ENCODE measurements at regions not wholly inside any gene's neighbourhood (a gene's known extent, or its start where the extent isn't known, plus 50 kb on each side); places are given as distances from the start of the nearest gene placed in this dataset.
"Not testable (repeated sequence)": the region's sequence is repeated elsewhere in the genome, so short reads cannot be mapped to it uniquely, and the experiment has no call there.

DNA sequence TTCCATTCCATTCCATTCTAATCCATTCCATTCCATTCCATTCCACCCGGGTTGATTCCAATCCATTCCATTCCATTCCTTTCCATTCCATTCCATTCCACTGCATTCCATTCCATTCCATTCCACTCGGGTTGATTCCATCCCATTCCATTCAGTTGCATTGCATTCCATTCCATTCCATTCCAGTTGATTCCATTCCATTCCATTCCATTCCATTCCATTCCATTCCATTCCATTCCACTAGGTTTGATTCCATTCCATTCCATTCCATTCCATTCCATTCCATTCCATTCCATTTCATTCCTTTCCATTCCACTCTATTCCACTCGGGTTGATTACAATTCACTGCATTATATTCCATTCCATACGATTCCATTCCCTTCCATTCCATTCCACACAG lies 1136.9 kb downstream of the RPIA start:
- H3K27me3 ChIP-seq (ENCODE audit: control insufficient read depth, extremely low read depth, insufficient read depth, low read length); H4K20me1 ChIP-seq (ENCODE audit: control insufficient read depth, extremely low read depth, insufficient read depth, low read length); dilution Hi-C loops (cut with MboI; ENCODE audit: extremely low pct_ligation_motif_present, low sequenced_read_pairs); H3K4me3 ChIP-seq (ENCODE audit: control insufficient read depth in 2 of 3, extremely low read depth in 1 of 3, insufficient read depth in 2 of 3, low read depth in 1 of 3, low read length in 3 of 3); H3K4me2 ChIP-seq (ENCODE audit: control insufficient read depth, extremely low read depth, insufficient read depth, low read depth, low read length); H3K27ac ChIP-seq (ENCODE audit: control insufficient read depth, insufficient read depth, low read length); FAIRE-seq; H3K79me2 ChIP-seq (ENCODE audit: control insufficient read depth, insufficient read depth, low read length); H3K4me1 ChIP-seq (ENCODE audit: control insufficient read depth, extremely low read depth, insufficient read depth, low read length); H3K36me3 ChIP-seq (ENCODE audit: control insufficient read depth in 2 of 2, extremely low read depth in 1 of 2, insufficient read depth in 2 of 2, low read length in 2 of 2); DNase-seq (ENCODE audit: low read depth, low spot score); H2AFZ ChIP-seq (ENCODE audit: control insufficient read depth, low read length); H3K9me1 ChIP-seq (ENCODE audit: control insufficient read depth, extremely low read depth, insufficient read depth, low read length); H3K9ac ChIP-seq (ENCODE audit: control insufficient read depth, extremely low read depth, insufficient read depth, low read length): not testable (repeated sequence)
- H3K9me3 ChIP-seq (ENCODE audit: control insufficient read depth, low read depth, low read length) = peaks cover 53% of the 10 kb centered on the region

DNA sequence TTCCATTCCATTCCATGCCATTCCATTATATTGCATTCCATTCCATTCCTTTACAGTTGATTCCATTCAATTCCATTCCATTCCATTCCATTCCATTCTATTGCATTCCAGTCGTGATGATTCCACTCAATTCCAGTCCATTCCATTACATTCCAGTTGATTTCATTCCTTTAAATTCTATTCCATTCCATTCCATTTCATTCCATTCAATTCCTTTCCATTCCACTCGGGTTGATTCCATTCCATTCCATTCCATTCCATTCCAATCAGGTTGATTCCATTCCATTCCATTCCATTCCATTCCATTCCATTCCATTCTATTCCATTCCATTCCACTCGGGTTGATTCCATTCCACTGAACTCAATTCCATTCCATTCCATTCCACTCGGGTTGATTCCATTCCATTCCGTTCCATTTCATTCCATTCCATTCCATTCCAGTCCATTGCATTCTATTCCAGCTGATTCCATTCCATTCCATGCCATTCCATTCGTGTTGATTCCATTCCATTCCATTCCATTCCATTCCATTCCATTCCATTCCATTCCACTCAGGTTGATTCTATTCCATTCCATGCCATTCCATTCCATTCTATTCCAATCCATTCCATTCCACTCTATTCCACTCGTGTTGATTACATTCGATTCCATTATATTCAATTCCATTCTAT lies 1137.6 kb downstream of the RPIA start:
- H4K20me1 ChIP-seq (ENCODE audit: control insufficient read depth, extremely low read depth, insufficient read depth, low read length); H3K4me2 ChIP-seq (ENCODE audit: control insufficient read depth, extremely low read depth, insufficient read depth, low read depth, low read length); H3K27ac ChIP-seq (ENCODE audit: control insufficient read depth, insufficient read depth, low read length); H3K27me3 ChIP-seq (ENCODE audit: control insufficient read depth, extremely low read depth, insufficient read depth, low read length); H3K9ac ChIP-seq (ENCODE audit: control insufficient read depth, extremely low read depth, insufficient read depth, low read length); H2AFZ ChIP-seq (ENCODE audit: control insufficient read depth, low read length); H3K9me1 ChIP-seq (ENCODE audit: control insufficient read depth, extremely low read depth, insufficient read depth, low read length); H3K36me3 ChIP-seq (ENCODE audit: control insufficient read depth in 2 of 2, extremely low read depth in 1 of 2, insufficient read depth in 2 of 2, low read length in 2 of 2); DNase-seq (ENCODE audit: low read depth, low spot score); H3K4me3 ChIP-seq (ENCODE audit: control insufficient read depth in 2 of 3, extremely low read depth in 1 of 3, insufficient read depth in 2 of 3, low read depth in 1 of 3, low read length in 3 of 3); H3K79me2 ChIP-seq (ENCODE audit: control insufficient read depth, insufficient read depth, low read length); H3K4me1 ChIP-seq (ENCODE audit: control insufficient read depth, extremely low read depth, insufficient read depth, low read length); FAIRE-seq; dilution Hi-C loops (cut with MboI; ENCODE audit: extremely low pct_ligation_motif_present, low sequenced_read_pairs): not testable (repeated sequence)
- H3K9me3 ChIP-seq (ENCODE audit: control insufficient read depth, low read depth, low read length) = peaks cover 48% of the 10 kb centered on the region

GRCh38 chr2:89829828-89830227 lies 1138.4 kb downstream of the RPIA start:
- Histone ChIP-seq H3K9ac (ENCODE audit: control insufficient read depth, extremely low read depth, insufficient read depth, low read length) (no peak overlapping the region), H3K27me3 (ENCODE audit: control insufficient read depth, extremely low read depth, insufficient read depth, low read length) (no peaks in the 10 kb centered on the region), H3K4me3 (ENCODE audit: control insufficient read depth in 2 of 3, extremely low read depth in 1 of 3, insufficient read depth in 2 of 3, low read depth in 1 of 3, low read length in 3 of 3) (no peak overlapping the region), H2AFZ (ENCODE audit: control insufficient read depth, low read length) (no peak overlapping the region), H3K4me1 (ENCODE audit: control insufficient read depth, extremely low read depth, insufficient read depth, low read length) (no peaks in the 10 kb centered on the region), H4K20me1 (ENCODE audit: control insufficient read depth, extremely low read depth, insufficient read depth, low read length) (no peaks in the 10 kb centered on the region), H3K79me2 (ENCODE audit: control insufficient read depth, insufficient read depth, low read length) (no peaks in the 10 kb centered on the region), H3K9me3 (ENCODE audit: control insufficient read depth, low read depth, low read length) (peaks cover 48% of the 10 kb centered on the region), H3K4me2 (ENCODE audit: control insufficient read depth, extremely low read depth, insufficient read depth, low read depth, low read length) (no peak overlapping the region), H3K27ac (ENCODE audit: control insufficient read depth, insufficient read depth, low read length) (no peak overlapping the region), H3K9me1 (ENCODE audit: control insufficient read depth, extremely low read depth, insufficient read depth, low read length) (no peaks in the 10 kb centered on the region), H3K36me3 (ENCODE audit: control insufficient read depth in 2 of 2, extremely low read depth in 1 of 2, insufficient read depth in 2 of 2, low read length in 2 of 2) (no peaks in the 10 kb centered on the region)
- dilution Hi-C loops (cut with MboI; ENCODE audit: extremely low pct_ligation_motif_present, low sequenced_read_pairs) = no loop called here
- no peak for DNase-seq (ENCODE audit: low read depth, low spot score)
- TF ChIP-seq, protein P1, sequence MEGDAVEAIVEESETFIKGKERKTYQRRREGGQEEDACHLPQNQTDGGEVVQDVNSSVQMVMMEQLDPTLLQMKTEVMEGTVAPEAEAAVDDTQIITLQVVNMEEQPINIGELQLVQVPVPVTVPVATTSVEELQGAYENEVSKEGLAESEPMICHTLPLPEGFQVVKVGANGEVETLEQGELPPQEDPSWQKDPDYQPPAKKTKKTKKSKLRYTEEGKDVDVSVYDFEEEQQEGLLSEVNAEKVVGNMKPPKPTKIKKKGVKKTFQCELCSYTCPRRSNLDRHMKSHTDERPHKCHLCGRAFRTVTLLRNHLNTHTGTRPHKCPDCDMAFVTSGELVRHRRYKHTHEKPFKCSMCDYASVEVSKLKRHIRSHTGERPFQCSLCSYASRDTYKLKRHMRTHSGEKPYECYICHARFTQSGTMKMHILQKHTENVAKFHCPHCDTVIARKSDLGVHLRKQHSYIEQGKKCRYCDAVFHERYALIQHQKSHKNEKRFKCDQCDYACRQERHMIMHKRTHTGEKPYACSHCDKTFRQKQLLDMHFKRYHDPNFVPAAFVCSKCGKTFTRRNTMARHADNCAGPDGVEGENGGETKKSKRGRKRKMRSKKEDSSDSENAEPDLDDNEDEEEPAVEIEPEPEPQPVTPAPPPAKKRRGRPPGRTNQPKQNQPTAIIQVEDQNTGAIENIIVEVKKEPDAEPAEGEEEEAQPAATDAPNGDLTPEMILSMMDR (optimal IDR thresholded peaks at IDR 0.05 in 1 of 3, IDR thresholded peaks at IDR 0.05 in 1 of 3, conservative IDR thresholded peaks at IDR 0.05 in 1 of 3; ENCODE audit: extremely low read depth in 1 of 3, insufficient read depth in 2 of 3, low read length in 3 of 3) = no peak
- TF ChIP-seq EZH2 (IDR thresholded peaks at IDR 0.05; ENCODE audit: low read length) = no peak
- no peak for FAIRE-seq

GRCh38 chr2:89830341-89831218 lies 1139.1 kb downstream of the RPIA start:
- H3K9ac ChIP-seq (ENCODE audit: control insufficient read depth, extremely low read depth, insufficient read depth, low read length); H4K20me1 ChIP-seq (ENCODE audit: control insufficient read depth, extremely low read depth, insufficient read depth, low read length); H3K4me3 ChIP-seq (ENCODE audit: control insufficient read depth in 2 of 3, extremely low read depth in 1 of 3, insufficient read depth in 2 of 3, low read depth in 1 of 3, low read length in 3 of 3); H3K4me2 ChIP-seq (ENCODE audit: control insufficient read depth, extremely low read depth, insufficient read depth, low read depth, low read length); FAIRE-seq; H3K27ac ChIP-seq (ENCODE audit: control insufficient read depth, insufficient read depth, low read length); H3K27me3 ChIP-seq (ENCODE audit: control insufficient read depth, extremely low read depth, insufficient read depth, low read length); dilution Hi-C loops (cut with MboI; ENCODE audit: extremely low pct_ligation_motif_present, low sequenced_read_pairs); H3K4me1 ChIP-seq (ENCODE audit: control insufficient read depth, extremely low read depth, insufficient read depth, low read length); H3K9me1 ChIP-seq (ENCODE audit: control insufficient read depth, extremely low read depth, insufficient read depth, low read length); DNase-seq (ENCODE audit: low read depth, low spot score); H3K36me3 ChIP-seq (ENCODE audit: control insufficient read depth in 2 of 2, extremely low read depth in 1 of 2, insufficient read depth in 2 of 2, low read length in 2 of 2); H3K79me2 ChIP-seq (ENCODE audit: control insufficient read depth, insufficient read depth, low read length); H2AFZ ChIP-seq (ENCODE audit: control insufficient read depth, low read length): not testable (repeated sequence)
- H3K9me3 ChIP-seq (ENCODE audit: control insufficient read depth, low read depth, low read length) = peaks cover 51% of the 10 kb centered on the region

Data from keratinocyte (primary cell).